ENCODE measurements at regions not wholly inside any gene's neighbourhood (a gene's known extent, or its start where the extent isn't known, plus 50 kb on each side); places are given as distances from the start of the nearest gene placed in this dataset.

DNA sequence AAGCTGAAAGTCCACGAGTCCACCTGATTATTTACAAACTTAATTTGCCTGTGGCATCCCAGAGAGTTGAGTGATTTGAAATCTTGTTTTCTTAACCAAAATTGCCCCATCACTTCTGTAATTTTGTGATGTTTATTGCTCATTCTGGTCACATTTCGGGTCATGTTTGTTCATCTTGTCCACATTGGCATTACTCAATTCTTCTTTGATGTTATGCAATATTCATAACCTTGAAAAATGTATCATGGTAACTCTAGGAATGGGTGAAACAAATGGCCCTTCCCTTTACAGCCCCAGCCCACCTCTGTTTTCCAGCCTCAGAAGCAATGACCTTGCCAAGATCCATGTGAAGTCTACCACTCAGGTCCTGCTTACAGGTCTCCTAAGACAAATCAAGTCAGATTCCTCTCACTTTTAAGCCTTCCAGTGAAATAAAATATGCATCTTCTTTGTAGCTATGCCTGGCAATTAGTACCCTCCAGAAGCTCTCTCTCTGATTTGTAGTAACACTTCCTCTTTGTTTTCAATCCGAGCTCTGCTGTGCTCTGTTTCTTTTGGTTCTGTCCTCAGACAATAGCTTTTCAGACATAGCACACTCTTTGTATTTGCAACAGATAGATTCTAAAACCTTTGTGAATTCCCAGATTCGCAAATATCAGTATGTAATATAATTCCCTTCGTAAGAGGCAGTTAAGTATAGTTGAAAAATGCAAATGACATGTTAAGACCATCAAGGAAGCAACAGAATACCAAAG lies 330.3 kb upstream of the IRX1 start:
- Histone ChIP-seq H3K27ac (ENCODE audit: low read depth, low read length) (no peak overlapping the region), H3K36me3 (ENCODE audit: control insufficient read depth in 3 of 3, insufficient read depth in 3 of 3, low read length in 3 of 3) (no peaks in the 10 kb centered on the region), H3K4me1 (ENCODE audit: control insufficient read depth in 3 of 3, insufficient read depth in 3 of 3, low read length in 3 of 3) (no peaks in the 10 kb centered on the region), H3K9ac (ENCODE audit: low read depth in 1 of 3, low read length in 3 of 3) (no peak overlapping the region), H3K9me3 (ENCODE audit: control insufficient read depth in 3 of 3, low read length in 3 of 3) (no peaks in the 10 kb centered on the region), H3K4me3 (ENCODE audit: low read length in 3 of 3) (no peak overlapping the region), H3K27me3 (ENCODE audit: control insufficient read depth in 3 of 3, insufficient read depth in 3 of 3, low read length in 3 of 3) (peaks cover 0 to 6% (median 0%) of the 10 kb centered on the region in 3 donors)

GRCh38 chr5:3262451-3262850 lies 333.2 kb upstream of the IRX1 start:
- Histone ChIP-seq H3K9me3 (ENCODE audit: control insufficient read depth in 3 of 3, low read length in 3 of 3) (no peaks in the 10 kb centered on the region), H3K4me1 (ENCODE audit: control insufficient read depth in 3 of 3, insufficient read depth in 3 of 3, low read length in 3 of 3) (peaks cover 0 to 4% (median 0%) of the 10 kb centered on the region in 3 donors), H3K36me3 (ENCODE audit: control insufficient read depth in 3 of 3, insufficient read depth in 3 of 3, low read length in 3 of 3) (no peaks in the 10 kb centered on the region), H3K27ac (ENCODE audit: low read depth, low read length) (no peak overlapping the region), H3K27me3 (ENCODE audit: control insufficient read depth in 3 of 3, insufficient read depth in 3 of 3, low read length in 3 of 3) (no peaks in the 10 kb centered on the region), H3K9ac (ENCODE audit: low read depth in 1 of 3, low read length in 3 of 3) (no peak overlapping the region), H3K4me3 (ENCODE audit: low read length in 3 of 3) (no peak overlapping the region)

GRCh38 chr5:3261081-3261480 lies 334.6 kb upstream of the IRX1 start:
- peaks cover 0 to 4% (median 0%) of the 10 kb centered on the region in 3 donors for H3K4me1 ChIP-seq (ENCODE audit: control insufficient read depth in 3 of 3, insufficient read depth in 3 of 3, low read length in 3 of 3)
- H3K27me3 ChIP-seq (ENCODE audit: control insufficient read depth in 3 of 3, insufficient read depth in 3 of 3, low read length in 3 of 3), result no peaks in the 10 kb centered on the region
- no peaks in the 10 kb centered on the region for H3K9me3 ChIP-seq (ENCODE audit: control insufficient read depth in 3 of 3, low read length in 3 of 3)
- H3K4me3 ChIP-seq (ENCODE audit: low read length in 3 of 3), result no peak overlapping the region
- H3K9ac ChIP-seq (ENCODE audit: low read depth in 1 of 3, low read length in 3 of 3), result no peak overlapping the region
- H3K27ac ChIP-seq (ENCODE audit: low read depth, low read length), result no peak overlapping the region
- no peaks in the 10 kb centered on the region for H3K36me3 ChIP-seq (ENCODE audit: control insufficient read depth in 3 of 3, insufficient read depth in 3 of 3, low read length in 3 of 3)

DNA sequence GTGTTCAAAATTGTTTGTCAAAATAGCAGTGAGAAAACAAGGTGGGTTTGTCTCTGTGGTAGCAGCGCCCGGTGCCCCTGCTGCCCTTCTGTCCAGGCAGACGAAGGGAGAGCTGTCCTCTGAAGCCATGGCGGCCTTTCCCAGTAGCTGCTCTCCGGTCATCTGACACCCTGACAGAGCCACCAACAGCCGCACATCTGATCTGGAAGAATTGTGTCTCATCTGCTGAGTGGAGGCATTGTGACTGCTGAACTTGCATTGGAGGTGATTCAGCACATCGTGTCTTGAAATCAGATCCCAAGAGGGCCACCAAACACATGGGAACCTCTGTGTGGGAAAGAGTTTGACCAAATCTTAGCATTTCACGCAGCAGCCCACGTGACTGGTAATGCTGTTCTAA lies 337.6 kb upstream of the IRX1 start:
- H3K9me3 ChIP-seq (ENCODE audit: control insufficient read depth in 3 of 3, low read length in 3 of 3), result no peaks in the 10 kb centered on the region
- peak overlapping the region in 1 of 3 donors; percentile 22 for H3K4me3 ChIP-seq (ENCODE audit: low read length in 3 of 3)

DNA sequence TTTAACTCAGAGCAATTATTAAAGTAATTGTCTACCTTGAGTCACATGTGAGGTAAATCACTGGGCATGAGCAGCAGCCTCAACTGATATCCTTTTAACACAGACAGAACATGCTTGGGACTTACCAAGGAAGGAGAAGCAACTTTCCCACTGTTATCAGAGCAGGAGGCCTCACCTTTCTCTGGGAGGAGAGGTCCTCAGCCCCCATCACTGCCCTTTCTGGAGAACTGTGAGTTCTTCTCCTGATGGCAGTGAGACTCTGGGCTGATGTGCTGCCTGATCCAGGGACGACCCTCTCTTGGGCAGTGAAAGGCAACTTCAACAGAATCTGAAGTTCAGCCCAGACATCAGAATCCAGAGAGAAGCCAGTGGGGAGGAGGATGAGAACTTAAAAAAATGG lies 343.4 kb upstream of the IRX1 start:
- Histone ChIP-seq H3K27me3 (ENCODE audit: control insufficient read depth in 3 of 3, insufficient read depth in 3 of 3, low read length in 3 of 3) (peaks cover 0 to 9% (median 0%) of the 10 kb centered on the region in 3 donors), H3K36me3 (ENCODE audit: control insufficient read depth in 3 of 3, insufficient read depth in 3 of 3, low read length in 3 of 3) (no peaks in the 10 kb centered on the region), H3K9ac (ENCODE audit: low read depth in 1 of 3, low read length in 3 of 3) (no peak overlapping the region), H3K27ac (ENCODE audit: low read depth, low read length) (no peak overlapping the region), H3K4me1 (ENCODE audit: control insufficient read depth in 3 of 3, insufficient read depth in 3 of 3, low read length in 3 of 3) (no peaks in the 10 kb centered on the region), H3K9me3 (ENCODE audit: control insufficient read depth in 3 of 3, low read length in 3 of 3) (no peaks in the 10 kb centered on the region), H3K4me3 (ENCODE audit: low read length in 3 of 3) (no peak overlapping the region)

More for the DNA sequence above, 337.6 kb upstream of the IRX1 start:
- Histone ChIP-seq H3K36me3 (ENCODE audit: control insufficient read depth in 3 of 3, insufficient read depth in 3 of 3, low read length in 3 of 3) (no peaks in the 10 kb centered on the region), H3K4me1 (ENCODE audit: control insufficient read depth in 3 of 3, insufficient read depth in 3 of 3, low read length in 3 of 3) (peaks cover 0 to 4% (median 0%) of the 10 kb centered on the region in 3 donors), H3K27me3 (ENCODE audit: control insufficient read depth in 3 of 3, insufficient read depth in 3 of 3, low read length in 3 of 3) (peaks cover 0 to under 1% (median 0%) of the 10 kb centered on the region in 3 donors), H3K9ac (ENCODE audit: low read depth in 1 of 3, low read length in 3 of 3) (no peak overlapping the region), H3K27ac (ENCODE audit: low read depth, low read length) (no peak overlapping the region)

GRCh38 chr5:3251784-3252183 lies 343.8 kb upstream of the IRX1 start:
- no peak overlapping the region for H3K27ac ChIP-seq (ENCODE audit: low read depth, low read length)
- H3K4me1 ChIP-seq (ENCODE audit: control insufficient read depth in 3 of 3, insufficient read depth in 3 of 3, low read length in 3 of 3), result no peaks in the 10 kb centered on the region
- H3K9ac ChIP-seq (ENCODE audit: low read depth in 1 of 3, low read length in 3 of 3), result no peak overlapping the region
- H3K4me3 ChIP-seq (ENCODE audit: low read length in 3 of 3), result no peak overlapping the region
- no peaks in the 10 kb centered on the region for H3K36me3 ChIP-seq (ENCODE audit: control insufficient read depth in 3 of 3, insufficient read depth in 3 of 3, low read length in 3 of 3)
- H3K27me3 ChIP-seq (ENCODE audit: control insufficient read depth in 3 of 3, insufficient read depth in 3 of 3, low read length in 3 of 3), result peaks cover 0 to 9% (median 0%) of the 10 kb centered on the region in 3 donors
- H3K9me3 ChIP-seq (ENCODE audit: control insufficient read depth in 3 of 3, low read length in 3 of 3), result no peaks in the 10 kb centered on the region

GRCh38 chr5:3249401-3249800 lies 346.2 kb upstream of the IRX1 start:
- no peaks in the 10 kb centered on the region for H3K4me1 ChIP-seq (ENCODE audit: control insufficient read depth in 3 of 3, insufficient read depth in 3 of 3, low read length in 3 of 3)
- peaks cover 0 to 9% (median 0%) of the 10 kb centered on the region in 3 donors for H3K27me3 ChIP-seq (ENCODE audit: control insufficient read depth in 3 of 3, insufficient read depth in 3 of 3, low read length in 3 of 3)
- no peak overlapping the region for H3K9ac ChIP-seq (ENCODE audit: low read depth in 1 of 3, low read length in 3 of 3)
- H3K4me3 ChIP-seq (ENCODE audit: low read length in 3 of 3), result no peak overlapping the region
- H3K27ac ChIP-seq (ENCODE audit: low read depth, low read length), result no peak overlapping the region
- no peaks in the 10 kb centered on the region for H3K9me3 ChIP-seq (ENCODE audit: control insufficient read depth in 3 of 3, low read length in 3 of 3)
- no peaks in the 10 kb centered on the region for H3K36me3 ChIP-seq (ENCODE audit: control insufficient read depth in 3 of 3, insufficient read depth in 3 of 3, low read length in 3 of 3)

DNA sequence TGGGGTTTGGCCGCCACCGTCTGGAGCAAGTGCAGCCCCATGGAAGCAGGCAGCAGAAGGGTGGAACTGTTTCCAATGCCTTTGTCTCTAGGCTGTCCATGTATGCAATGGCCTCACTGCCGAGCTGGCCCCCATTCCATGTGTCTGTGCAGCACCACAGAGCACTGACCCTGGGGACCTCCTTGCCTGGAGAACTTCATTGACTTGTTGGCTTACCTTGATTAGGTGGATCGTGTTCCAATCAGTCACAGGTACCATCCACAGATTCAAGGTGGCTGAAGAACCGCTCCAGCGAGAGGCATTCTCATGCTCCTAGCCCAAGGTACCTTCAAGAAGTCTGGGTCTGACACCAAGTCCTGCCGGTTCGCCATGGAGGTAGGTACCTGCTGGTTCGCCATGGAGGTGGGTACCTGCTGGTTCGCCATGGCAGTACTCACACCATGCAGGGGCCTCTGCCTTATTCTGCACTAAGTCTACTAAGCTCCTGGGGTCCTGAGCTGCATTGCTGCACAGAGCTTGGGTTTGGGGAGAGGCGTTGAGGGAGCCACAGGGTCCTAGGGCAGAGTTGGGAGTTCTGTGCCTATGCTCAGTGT lies 358.3 kb upstream of the IRX1 start:
- H3K36me3 ChIP-seq (ENCODE audit: control insufficient read depth in 3 of 3, insufficient read depth in 3 of 3, low read length in 3 of 3), result no peaks in the 10 kb centered on the region
- no peaks in the 10 kb centered on the region for H3K4me1 ChIP-seq (ENCODE audit: control insufficient read depth in 3 of 3, insufficient read depth in 3 of 3, low read length in 3 of 3)
- H3K4me3 ChIP-seq (ENCODE audit: low read length in 3 of 3), result no peak overlapping the region
- no peaks in the 10 kb centered on the region for H3K9me3 ChIP-seq (ENCODE audit: control insufficient read depth in 3 of 3, low read length in 3 of 3)
- H3K9ac ChIP-seq (ENCODE audit: low read depth in 1 of 3, low read length in 3 of 3), result no peak overlapping the region
- H3K27ac ChIP-seq (ENCODE audit: low read depth, low read length), result no peak overlapping the region
- H3K27me3 ChIP-seq (ENCODE audit: control insufficient read depth in 3 of 3, insufficient read depth in 3 of 3, low read length in 3 of 3), result peaks cover 0 to 3% (median 0%) of the 10 kb centered on the region in 3 donors

DNA sequence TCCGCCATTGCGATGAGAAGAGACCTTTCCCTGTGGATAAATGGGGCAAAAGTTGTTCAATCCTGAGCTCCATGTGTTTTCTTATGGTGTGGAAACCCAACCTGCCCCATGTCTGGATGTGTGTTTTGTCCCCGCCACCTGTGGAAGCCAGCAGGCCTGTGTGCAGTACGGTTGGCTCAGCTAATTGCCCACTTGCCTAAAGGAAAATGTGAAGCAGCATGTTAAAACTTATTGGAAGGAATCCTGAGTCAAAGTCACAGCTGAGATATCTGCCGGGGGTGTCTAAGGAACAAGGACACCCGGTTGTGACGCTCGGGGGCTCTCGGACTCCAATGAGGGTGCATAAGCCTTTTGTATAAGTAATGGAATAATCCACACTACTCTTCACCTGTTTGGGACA lies 361.1 kb upstream of the IRX1 start:
- no peak overlapping the region for H3K4me3 ChIP-seq (ENCODE audit: low read length in 3 of 3)
- H3K27me3 ChIP-seq (ENCODE audit: control insufficient read depth in 3 of 3, insufficient read depth in 3 of 3, low read length in 3 of 3), result peaks cover 0 to 3% (median 0%) of the 10 kb centered on the region in 3 donors
- no peak overlapping the region for H3K27ac ChIP-seq (ENCODE audit: low read depth, low read length)
- H3K36me3 ChIP-seq (ENCODE audit: control insufficient read depth in 3 of 3, insufficient read depth in 3 of 3, low read length in 3 of 3), result no peaks in the 10 kb centered on the region
- H3K9me3 ChIP-seq (ENCODE audit: control insufficient read depth in 3 of 3, low read length in 3 of 3), result no peaks in the 10 kb centered on the region
- H3K9ac ChIP-seq (ENCODE audit: low read depth in 1 of 3, low read length in 3 of 3), result no peak overlapping the region
- H3K4me1 ChIP-seq (ENCODE audit: control insufficient read depth in 3 of 3, insufficient read depth in 3 of 3, low read length in 3 of 3), result no peaks in the 10 kb centered on the region

GRCh38 chr5:3230941-3231340 lies 364.7 kb upstream of the IRX1 start:
- H3K9ac ChIP-seq (ENCODE audit: low read depth in 1 of 3, low read length in 3 of 3), result no peak overlapping the region
- no peaks in the 10 kb centered on the region for H3K9me3 ChIP-seq (ENCODE audit: control insufficient read depth in 3 of 3, low read length in 3 of 3)
- no peaks in the 10 kb centered on the region for H3K4me1 ChIP-seq (ENCODE audit: control insufficient read depth in 3 of 3, insufficient read depth in 3 of 3, low read length in 3 of 3)
- H3K36me3 ChIP-seq (ENCODE audit: control insufficient read depth in 3 of 3, insufficient read depth in 3 of 3, low read length in 3 of 3), result no peaks in the 10 kb centered on the region
- peaks cover 0 to 3% (median 0%) of the 10 kb centered on the region in 3 donors for H3K27me3 ChIP-seq (ENCODE audit: control insufficient read depth in 3 of 3, insufficient read depth in 3 of 3, low read length in 3 of 3)
- no peak overlapping the region for H3K4me3 ChIP-seq (ENCODE audit: low read length in 3 of 3)
- H3K27ac ChIP-seq (ENCODE audit: low read depth, low read length), result no peak overlapping the region

Measured in skeletal muscle tissue (tissue), 3 donors.